ENCODE measurements at regions not wholly inside any gene's neighbourhood (a gene's known extent, or its start where the extent isn't known, plus 50 kb on each side); places are given as distances from the start of the nearest gene placed in this dataset.
"Not testable (repeated sequence)": the region's sequence is repeated elsewhere in the genome, so short reads cannot be mapped to it uniquely, and the experiment has no call there.

- no peak for DNase-seq (ENCODE audit: low spot score)
Measured at GRCh38 chr17:70320673-70321345, 151.5 kb downstream of the KCNJ2 start.

- no peak for DNase-seq (ENCODE audit: low spot score)
Measured at GRCh38 chr17:70321352-70321751, 152.0 kb downstream of the KCNJ2 start.

- DNase-seq (ENCODE audit: low spot score): no peak
Measured at GRCh38 chr17:70323269-70323668, 153.9 kb downstream of the KCNJ2 start.

GRCh38 chr17:70324031-70324430 is 154.7 kb downstream of the KCNJ2 start:
- no peak for DNase-seq (ENCODE audit: low spot score)

- DNase-seq (ENCODE audit: low spot score): no peak
Measured at GRCh38 chr17:70327279-70327678, 157.9 kb downstream of the KCNJ2 start.

- DNase-seq (ENCODE audit: low spot score): no peak
Measured at GRCh38 chr17:70327723-70328122, 158.4 kb downstream of the KCNJ2 start.

GRCh38 chr17:70329721-70330120 is 160.4 kb downstream of the KCNJ2 start:
- no peak for DNase-seq (ENCODE audit: low spot score)

- not testable (repeated sequence) for DNase-seq (ENCODE audit: low spot score)
Measured at GRCh38 chr17:70331066-70331465, 161.7 kb downstream of the KCNJ2 start.

- DNase-seq (ENCODE audit: low spot score): no peak
Measured at GRCh38 chr17:70332356-70333210, 163.3 kb downstream of the KCNJ2 start.

GRCh38 chr17:70336411-70336810 is 167.1 kb downstream of the KCNJ2 start:
- DNase-seq (ENCODE audit: low spot score): no peak

- DNase-seq (ENCODE audit: low spot score): no peak
Measured at GRCh38 chr17:70338946-70339354, 169.6 kb downstream of the KCNJ2 start.

- no peak for DNase-seq (ENCODE audit: low spot score)
Measured at GRCh38 chr17:70343114-70343513, 173.8 kb downstream of the KCNJ2 start.

- DNase-seq (ENCODE audit: low spot score): peak; percentile 21
Measured at GRCh38 chr17:70344386-70345060, 175.2 kb downstream of the KCNJ2 start.

GRCh38 chr17:70345061-70345460 is 175.7 kb downstream of the KCNJ2 start:
- no peak for DNase-seq (ENCODE audit: low spot score)

- no peak for DNase-seq (ENCODE audit: low spot score)
Measured at GRCh38 chr17:70352834-70353233, 183.5 kb downstream of the KCNJ2 start.

GRCh38 chr17:70353408-70354092 is 184.2 kb downstream of the KCNJ2 start:
- no peak for DNase-seq (ENCODE audit: low spot score)

- DNase-seq (ENCODE audit: low spot score): no peak
Measured at GRCh38 chr17:70355185-70355584, 185.9 kb downstream of the KCNJ2 start.

- no peak for DNase-seq (ENCODE audit: low spot score)
Measured at GRCh38 chr17:70357190-70357589, 187.9 kb downstream of the KCNJ2 start.

- DNase-seq (ENCODE audit: low spot score): peak; percentile 59
Measured at GRCh38 chr17:70365091-70365583, 195.8 kb downstream of the KCNJ2 start.

GRCh38 chr17:70366386-70366785 is 197.1 kb downstream of the KCNJ2 start:
- DNase-seq (ENCODE audit: low spot score): no peak

- DNase-seq (ENCODE audit: low spot score): no peak
Measured at GRCh38 chr17:70368011-70368410, 198.7 kb downstream of the KCNJ2 start.

GRCh38 chr17:70369391-70369790 is 200.1 kb downstream of the KCNJ2 start:
- DNase-seq (ENCODE audit: low spot score): peak; percentile 24

Data from H4 (cell line).